CD4-positive, alpha-beta T cell treated with Interleukin-6 for 4 hours (primary cell): ENCODE measurements at regions not wholly inside any gene's neighbourhood (a gene's known extent, or its start where the extent isn't known, plus 50 kb on each side); places are given as distances from the start of the nearest gene placed in this dataset.
"Not testable (repeated sequence)": the region's sequence is repeated elsewhere in the genome, so short reads cannot be mapped to it uniquely, and the experiment has no call there.

Experiments used
- DNase-seq: peaks from one replicate; pipeline ENCODE4 v3.0.0-alpha.2; 2020; ENCODE audit warnings: mixed read lengths

- DNase-seq, result no peak
Measured at GRCh38 chr6:134603561-134603960, 285.6 kb upstream of the SGK1 start.

DNA sequence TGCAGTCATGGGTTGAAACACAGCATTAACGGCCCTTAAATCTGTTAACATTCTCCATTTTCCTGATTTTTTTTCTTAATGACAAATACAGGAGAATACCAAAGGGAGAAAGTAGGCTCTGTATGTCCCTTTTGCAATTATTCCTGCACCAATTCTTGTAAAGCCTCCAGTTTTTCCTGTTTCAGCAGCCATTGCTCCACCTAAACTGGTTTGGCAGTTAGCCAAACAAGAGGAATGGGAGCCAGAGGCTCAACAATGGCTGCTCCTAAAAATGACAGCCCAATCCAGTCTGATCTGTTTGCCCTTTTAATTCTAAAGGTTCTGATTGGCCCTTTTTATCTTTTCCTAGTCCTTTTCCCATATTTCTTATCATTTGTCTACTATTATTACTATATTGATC lies 284.2 kb upstream of the SGK1 start:
- no peak for DNase-seq

DNA sequence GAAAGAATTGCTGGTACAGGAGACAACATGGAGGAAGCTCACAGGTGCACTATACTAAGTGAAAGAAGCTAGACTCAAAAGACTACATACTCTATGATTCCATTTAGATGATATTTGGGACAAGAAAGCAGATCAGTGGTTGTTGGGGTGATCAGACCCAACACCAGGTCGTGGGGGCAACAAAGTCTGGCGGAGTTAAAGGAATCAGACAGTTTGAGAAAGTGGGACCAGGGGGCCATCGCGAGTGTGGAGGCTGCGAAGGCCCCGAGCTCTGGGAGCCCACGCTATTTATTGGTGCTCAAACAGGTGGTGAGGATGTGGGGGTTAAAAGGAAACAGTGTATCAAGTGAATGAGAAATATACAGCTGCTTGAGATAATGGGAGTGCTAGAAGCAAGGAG lies 282.8 kb upstream of the SGK1 start:
- DNase-seq, result no peak

DNA sequence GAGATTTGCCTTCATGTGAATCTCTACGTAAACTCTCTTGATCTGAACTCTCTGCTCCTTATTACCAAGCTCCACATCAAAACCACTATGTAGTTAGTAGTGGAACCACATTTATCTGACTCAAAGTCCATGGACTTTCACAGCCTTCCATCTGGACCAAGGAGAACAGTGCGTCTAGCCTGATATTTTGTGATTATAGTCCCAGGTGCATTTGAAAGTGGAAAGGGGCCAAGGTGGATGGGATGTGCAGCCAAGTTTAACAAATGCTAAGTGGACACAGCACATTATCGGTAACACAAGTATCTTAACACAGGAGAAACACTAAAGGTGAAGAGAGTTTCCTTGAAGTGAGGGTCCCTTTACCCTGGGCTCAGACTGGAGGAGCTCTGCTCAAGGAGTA lies 281.2 kb upstream of the SGK1 start:
- no peak for DNase-seq

GRCh38 chr6:134596191-134596590 lies 278.3 kb upstream of the SGK1 start:
- no peak for DNase-seq

GRCh38 chr6:134594881-134595280 lies 277.0 kb upstream of the SGK1 start:
- DNase-seq, result no peak

DNA sequence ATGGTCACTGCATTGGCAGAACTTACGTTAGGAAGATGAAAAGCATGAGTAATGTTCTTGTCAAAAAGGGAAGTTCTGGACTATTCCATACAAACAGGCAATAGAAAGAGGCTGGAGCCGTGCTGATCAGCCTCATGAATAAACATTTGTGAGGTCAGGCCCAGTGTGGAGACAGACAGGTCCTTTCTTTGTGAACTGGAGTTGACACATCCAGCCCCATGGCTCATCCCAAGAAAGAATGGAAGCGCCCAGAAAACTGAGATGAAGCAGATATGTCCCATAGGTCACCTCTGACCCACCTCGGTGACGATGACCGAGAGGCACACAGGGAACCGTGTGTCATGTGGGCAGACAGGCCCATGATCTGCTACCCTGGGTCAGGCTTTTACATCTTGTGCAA lies 276.0 kb upstream of the SGK1 start:
- no peak for DNase-seq

GRCh38 chr6:134593442-134593841 lies 275.5 kb upstream of the SGK1 start:
- no peak for DNase-seq

DNA sequence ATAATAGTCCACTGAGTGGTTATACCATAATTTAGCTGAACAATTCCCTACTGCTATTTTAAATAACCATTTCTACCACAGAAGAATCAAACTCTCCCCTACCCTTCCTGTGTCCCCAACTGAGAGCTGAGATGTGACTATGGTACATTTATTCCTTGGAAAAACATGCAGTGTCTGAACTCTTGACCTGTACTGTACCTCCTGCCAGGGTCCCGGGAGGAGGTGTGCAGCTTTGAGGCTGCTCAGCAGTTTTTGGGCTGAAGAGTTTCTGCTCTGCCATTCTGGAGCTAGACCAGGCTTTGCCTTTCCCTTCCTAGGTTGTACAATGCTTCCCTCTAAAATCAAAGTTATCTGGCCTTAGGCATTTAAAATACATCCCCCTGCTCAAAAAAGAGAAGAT lies 275.1 kb upstream of the SGK1 start:
- DNase-seq, result no peak

DNA sequence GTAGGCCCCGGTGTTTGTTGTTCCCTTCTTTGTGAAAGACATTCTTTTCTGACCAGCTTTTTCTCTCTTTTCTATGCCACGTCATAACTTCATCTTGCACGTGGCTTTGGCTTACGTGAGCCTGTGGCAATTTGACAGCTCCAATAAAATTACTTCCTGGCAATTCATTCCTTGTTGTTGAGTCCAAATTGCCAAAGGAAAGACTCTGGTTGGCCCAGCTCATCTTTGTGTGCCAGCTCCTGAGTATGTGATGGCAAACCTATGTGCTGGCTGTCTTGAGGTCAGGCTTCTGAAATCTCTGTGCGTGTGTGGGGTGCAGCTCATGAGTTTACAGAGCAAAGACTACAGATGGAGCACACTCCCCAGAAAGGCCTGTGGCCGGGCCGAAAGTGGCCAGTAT lies 272.5 kb upstream of the SGK1 start:
- no peak for DNase-seq

DNA sequence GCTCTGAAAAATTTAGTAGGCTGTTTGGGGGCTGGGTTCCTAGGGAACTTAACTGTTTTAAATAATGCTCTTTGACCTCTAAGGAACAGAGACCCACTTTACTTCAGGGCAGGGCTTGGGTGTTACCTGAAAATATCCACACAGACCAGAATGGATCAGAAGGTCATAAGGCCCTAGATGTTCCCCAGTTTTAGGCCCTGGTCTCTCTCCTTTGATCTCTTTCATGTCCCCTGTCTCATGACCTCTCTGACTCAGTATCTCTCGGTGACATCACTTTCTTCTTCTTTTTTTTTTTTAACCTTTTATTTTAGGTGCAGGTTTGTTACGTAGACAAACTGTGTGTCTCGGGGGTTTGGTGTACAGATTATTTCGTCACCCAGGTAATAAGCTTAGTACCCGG lies 272.1 kb upstream of the SGK1 start:
- DNase-seq, result no peak

DNA sequence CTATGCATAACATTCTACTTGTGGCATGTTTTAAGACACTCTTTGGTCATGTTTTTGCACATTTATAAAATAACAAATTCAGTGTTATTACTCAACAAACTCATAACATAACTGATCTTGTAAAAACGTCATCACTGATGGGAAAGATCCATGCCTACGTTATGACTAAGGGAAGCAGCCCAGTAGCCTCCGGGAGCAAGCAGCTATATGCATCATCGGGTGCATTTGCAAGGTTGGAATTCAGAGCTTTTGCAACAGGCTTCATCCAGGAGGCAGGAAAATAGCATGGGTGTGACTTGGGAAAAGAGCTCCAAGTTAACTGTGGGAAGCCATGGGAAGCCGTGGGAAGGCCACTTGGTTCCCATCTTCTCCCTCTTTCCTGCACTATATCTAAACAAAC lies 271.6 kb upstream of the SGK1 start:
- DNase-seq, result no peak

GRCh38 chr6:134588267-134588666 lies 270.4 kb upstream of the SGK1 start:
- no peak for DNase-seq

GRCh38 chr6:134585517-134585873 lies 267.6 kb upstream of the SGK1 start:
- no peak for DNase-seq

DNA sequence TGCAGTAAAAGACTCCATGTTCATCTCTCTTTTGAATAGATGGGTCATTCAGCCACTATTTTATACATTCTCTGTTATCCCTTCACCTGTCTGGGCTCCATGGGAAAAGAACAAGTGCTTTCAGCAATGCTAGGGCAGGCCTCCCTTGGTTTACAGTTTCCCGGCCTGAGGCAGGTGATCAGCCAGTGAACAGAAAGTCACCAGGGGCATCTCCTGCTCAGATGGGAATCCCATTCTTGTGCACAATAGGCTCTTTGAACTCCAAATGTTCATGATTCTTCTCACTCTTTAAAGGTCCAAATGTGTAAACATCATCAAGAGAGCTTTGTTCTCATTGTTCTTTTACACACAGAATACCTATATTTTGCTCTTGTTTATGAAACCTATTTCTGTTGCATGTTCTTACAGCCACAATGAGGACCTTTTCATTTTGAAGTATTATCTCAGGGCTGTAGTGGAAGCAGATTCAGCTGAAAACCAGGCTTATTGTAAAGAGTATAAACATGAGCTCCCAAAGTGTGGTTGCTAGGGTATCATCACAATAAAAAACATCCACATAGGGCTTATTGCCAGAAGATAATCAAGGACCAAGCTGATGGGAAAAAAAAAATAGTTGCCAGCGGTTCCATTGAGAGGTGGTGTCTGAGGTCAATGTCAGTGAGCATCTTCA lies 267.1 kb upstream of the SGK1 start:
- DNase-seq, result no peak

- no peak for DNase-seq
Measured at GRCh38 chr6:134577998-134578397, 260.1 kb upstream of the SGK1 start.

- DNase-seq, result no peak
Measured at GRCh38 chr6:134575221-134575620, 257.3 kb upstream of the SGK1 start.

DNA sequence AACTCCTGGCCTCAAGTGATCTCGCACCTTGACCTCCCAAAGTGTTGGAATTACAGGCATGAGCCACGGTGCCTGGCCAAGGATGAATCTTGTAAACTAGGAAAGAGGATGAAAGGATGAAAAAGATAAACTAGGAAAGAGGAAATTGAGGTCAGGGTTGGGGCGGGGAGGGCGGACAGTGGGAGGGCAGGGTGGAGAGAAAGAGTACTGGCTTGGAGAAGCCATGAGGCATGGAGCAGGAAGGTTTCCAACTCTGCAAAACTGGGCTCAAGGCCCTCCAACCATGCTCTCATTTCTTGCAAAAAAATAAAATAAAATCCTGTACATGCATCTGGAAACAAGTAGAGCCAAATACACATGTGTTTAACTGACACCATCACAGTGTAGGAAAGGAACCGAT lies 256.6 kb upstream of the SGK1 start:
- no peak for DNase-seq

DNA sequence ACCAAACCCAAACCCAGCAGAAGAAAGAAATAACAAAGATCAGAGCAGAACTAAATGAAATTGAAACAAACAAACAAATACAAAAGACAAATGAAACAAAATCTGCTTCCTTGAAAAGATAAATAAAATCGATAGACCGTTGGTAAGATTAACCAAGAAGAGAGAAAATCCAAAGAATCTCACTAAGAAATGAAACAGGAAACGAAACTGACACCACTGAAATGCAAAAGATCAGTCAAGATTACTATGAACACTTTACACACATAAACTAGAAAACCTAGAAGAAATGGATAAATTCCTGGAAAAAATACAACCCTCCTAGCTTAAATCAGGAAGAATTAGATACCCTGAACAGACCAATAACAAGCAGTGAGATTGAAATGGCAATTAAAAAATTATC lies 252.1 kb upstream of the SGK1 start:
- not testable (repeated sequence) for DNase-seq

- no peak for DNase-seq
Measured at GRCh38 chr6:134564705-134565104, 246.8 kb upstream of the SGK1 start.

DNA sequence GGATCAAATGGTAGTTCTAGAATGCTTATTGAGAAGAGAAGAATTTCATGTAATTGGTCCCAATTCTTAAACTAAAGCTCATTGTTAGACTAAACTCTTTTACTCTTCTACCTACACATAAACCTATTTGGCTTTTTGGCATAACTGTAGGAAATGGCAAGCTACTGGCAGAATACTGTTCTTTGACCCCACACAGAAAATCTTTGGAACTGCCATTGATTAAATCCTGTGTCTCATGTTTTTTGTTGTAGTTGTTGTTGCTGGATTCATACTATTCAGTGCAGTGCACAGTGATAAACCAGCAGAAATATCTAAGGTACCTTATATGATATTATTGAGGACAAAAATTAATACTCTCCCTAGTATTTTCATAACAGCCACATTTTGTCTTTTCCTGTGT lies 242.1 kb upstream of the SGK1 start:
- no peak for DNase-seq

GRCh38 chr6:134557509-134557908 lies 239.6 kb upstream of the SGK1 start:
- no peak for DNase-seq

DNA sequence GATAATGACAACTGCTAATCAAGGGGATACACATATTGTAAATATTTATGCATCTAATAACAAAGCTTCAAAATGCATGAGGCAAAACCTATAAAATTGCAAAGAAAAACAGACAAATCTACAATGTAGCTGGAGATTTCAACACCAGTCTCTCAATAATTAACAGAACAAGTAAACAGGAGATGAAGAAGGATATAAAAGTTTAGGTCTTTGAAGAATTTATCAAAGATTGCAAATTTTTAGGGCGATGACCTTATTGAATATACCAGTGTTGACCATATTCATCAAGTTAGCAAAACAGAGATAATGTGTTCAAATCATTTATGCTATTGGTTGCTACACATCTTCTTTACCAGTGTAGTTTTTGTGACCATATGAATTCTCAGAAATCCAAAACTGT lies 237.8 kb upstream of the SGK1 start:
- DNase-seq, result no peak

GRCh38 chr6:134553936-134554335 lies 236.0 kb upstream of the SGK1 start:
- DNase-seq, result no peak

DNA sequence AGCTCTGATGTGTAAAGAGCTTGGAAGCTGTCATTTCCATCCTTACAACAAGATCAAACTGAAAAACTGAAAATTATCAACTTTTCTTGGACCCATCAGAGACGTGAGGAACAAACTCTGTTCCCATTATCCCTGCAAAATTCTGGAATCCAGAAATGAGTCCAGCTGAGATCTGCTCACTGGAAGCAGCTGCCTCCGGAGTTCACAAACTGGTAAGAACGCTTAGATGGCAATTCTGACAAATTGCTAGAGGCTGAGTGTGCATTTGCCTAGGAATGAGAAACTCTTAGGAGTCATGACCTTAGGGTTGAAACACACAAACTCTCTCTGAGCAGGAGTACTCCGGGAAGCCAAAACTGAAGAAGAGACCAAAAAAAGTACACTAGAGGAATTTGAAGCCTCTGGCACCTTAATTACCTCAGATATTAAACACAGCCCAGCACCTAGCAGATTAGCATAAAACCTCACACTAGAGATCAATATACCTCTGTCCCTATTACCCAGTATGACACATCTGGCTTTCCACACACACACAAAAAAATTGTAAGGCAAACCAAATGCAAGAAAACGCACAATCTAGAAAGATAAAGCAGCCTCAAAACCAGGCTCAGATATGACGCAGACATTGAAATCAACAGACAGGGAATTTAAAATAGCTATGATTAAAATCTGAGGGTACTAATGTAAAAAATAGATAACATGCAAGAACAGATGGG lies 233.5 kb upstream of the SGK1 start:
- DNase-seq, result no peak
